ENCODE measurements at regions not wholly inside any gene's neighbourhood (a gene's known extent, or its start where the extent isn't known, plus 50 kb on each side); places are given as distances from the start of the nearest gene placed in this dataset.

- DNase-seq = no peak
Measured at GRCh38 chr11:69380921-69381581, 87.1 kb downstream of the MYEOV start.

GRCh38 chr11:69381681-69382130 is 87.8 kb downstream of the MYEOV start:
- DNase-seq = no peak

GRCh38 chr11:69382131-69383128 is 88.5 kb downstream of the MYEOV start:
- DNase-seq = peak; percentile 31

- no peak for DNase-seq
Measured at GRCh38 chr11:69383372-69384250, 89.7 kb downstream of the MYEOV start.

- DNase-seq = no peak
Measured at GRCh38 chr11:69384251-69385143, 90.5 kb downstream of the MYEOV start.

- no peak for DNase-seq
Measured at GRCh38 chr11:69385144-69385820, 91.3 kb downstream of the MYEOV start.

GRCh38 chr11:69385832-69386427 is 92.0 kb downstream of the MYEOV start:
- DNase-seq = no peak

GRCh38 chr11:69386594-69387408 is 92.8 kb downstream of the MYEOV start:
- no peak for DNase-seq

GRCh38 chr11:69387409-69387885 is 93.5 kb downstream of the MYEOV start:
- no peak for DNase-seq

- DNase-seq = no peak
Measured at GRCh38 chr11:69388210-69388609, 93.3 kb upstream of the LINC01488 start.

- no peak for DNase-seq
Measured at GRCh38 chr11:69388661-69389060, 92.8 kb upstream of the LINC01488 start.

- DNase-seq = no peak
Measured at GRCh38 chr11:69390561-69390960, 90.9 kb upstream of the LINC01488 start.

- DNase-seq = no peak
Measured at GRCh38 chr11:69391192-69392103, 90.0 kb upstream of the LINC01488 start.

- no peak for DNase-seq
Measured at GRCh38 chr11:69392104-69392653, 89.3 kb upstream of the LINC01488 start.

- no peak for DNase-seq
Measured at GRCh38 chr11:69393178-69393832, 88.2 kb upstream of the LINC01488 start.

GRCh38 chr11:69393865-69394233 is 87.6 kb upstream of the LINC01488 start:
- no peak for DNase-seq

- DNase-seq = no peak
Measured at GRCh38 chr11:69394234-69394868, 87.1 kb upstream of the LINC01488 start.

Measured in CD4-positive, alpha-beta T cell treated with Interleukin-17A for 1 hour (primary cell).